ENCODE measurements at regions not wholly inside any gene's neighbourhood (a gene's known extent, or its start where the extent isn't known, plus 50 kb on each side); places are given as distances from the start of the nearest gene placed in this dataset.

DNA sequence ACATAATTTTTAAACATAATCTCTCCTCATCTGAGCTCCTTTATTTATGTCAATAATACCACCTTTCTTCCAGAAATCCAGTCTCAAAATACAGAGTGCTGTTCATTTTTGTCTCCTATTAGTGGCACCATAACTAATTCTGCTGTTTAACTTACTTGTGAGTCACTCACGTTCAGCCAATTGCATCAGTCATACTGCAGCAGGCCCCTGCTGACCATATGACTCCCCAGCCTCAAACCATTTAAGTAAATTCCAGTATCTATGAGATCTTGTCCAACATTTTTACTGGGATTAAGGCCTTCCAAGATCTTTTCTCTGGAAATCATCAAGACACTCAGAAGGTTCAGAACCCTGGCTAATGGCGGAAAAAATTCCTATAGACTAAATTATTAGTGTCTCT lies 982.2 kb upstream of the MAP3K7 start:
- no peak for DNase-seq (ENCODE audit: low read depth, low spot score)

DNA sequence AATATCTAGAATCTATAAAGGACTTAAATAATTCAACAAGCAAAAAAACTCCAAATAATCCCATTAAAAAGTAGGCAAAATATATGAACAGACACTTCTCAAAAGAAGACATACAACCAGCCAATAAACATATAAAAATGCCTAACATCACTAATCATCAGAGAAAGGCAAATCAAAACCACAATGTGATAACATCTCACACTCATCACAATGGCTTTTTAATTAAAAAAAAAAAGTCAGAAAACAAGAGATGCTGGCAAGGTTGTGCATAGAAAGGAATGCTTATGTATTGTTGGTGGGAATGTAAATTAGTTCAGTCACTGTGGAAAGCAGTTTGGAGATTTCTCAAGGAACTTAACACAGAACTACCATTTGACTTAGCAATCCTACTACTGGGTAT lies 979.6 kb upstream of the MAP3K7 start:
- DNase-seq (ENCODE audit: low read depth, low spot score) = no peak

DNA sequence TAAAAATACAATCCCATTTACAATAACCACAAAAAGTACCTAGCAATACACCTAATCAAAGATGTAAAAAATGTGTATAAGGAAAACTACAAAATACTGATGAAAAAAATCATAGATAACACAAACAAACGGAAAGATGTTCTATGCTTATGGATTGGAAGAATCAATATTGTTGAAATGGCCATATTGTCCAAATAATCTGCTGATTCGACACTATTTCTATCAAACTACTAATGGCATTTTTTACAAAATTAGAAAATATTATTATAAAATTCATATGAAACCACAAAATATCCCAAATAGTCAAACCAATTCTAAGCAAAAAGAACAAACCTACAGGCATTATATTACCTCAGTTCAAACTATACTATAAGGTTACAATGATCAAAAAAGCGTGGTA lies 978.3 kb upstream of the MAP3K7 start:
- no peak for DNase-seq (ENCODE audit: low read depth, low spot score)

DNA sequence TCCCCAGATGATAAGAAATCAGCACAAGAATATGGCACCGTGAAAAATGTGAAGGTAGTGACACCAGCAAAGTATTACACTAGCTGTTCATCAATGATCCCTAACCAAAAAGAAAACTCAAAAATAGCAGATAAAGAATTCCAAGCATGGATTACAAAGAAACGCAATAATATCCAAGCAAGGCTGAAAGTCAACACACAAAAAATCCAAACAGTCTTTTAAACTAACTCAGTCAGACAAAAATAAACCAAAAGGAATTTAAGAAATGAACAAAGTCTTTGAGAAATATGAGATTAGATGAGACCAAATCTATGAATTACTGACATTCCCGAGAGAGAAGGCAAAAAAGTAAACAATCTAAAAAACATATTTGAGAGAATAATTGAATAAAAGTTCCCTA lies 976.1 kb upstream of the MAP3K7 start:
- DNase-seq (ENCODE audit: low read depth, low spot score) = no peak

DNA sequence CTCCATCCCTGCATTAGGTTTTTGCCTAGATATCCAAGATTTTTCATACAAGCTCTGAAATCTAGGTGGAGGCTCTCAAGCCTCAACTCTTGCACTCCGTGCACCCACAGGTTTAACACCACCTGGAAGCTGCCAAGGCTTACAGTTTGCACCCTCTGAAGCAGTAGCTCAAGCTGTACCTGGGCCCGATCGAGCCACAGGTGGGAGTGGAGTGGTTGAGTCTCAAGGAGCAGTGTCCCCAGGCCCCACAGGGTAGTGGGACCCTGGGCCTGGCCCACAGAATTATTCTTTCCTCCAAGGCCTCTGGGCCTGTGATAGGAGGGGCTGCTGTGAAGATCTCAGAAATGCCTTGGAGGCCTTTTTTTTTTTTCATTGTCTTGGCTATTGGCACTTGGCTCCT lies 973.5 kb upstream of the MAP3K7 start:
- no peak for DNase-seq (ENCODE audit: low read depth, low spot score)

DNA sequence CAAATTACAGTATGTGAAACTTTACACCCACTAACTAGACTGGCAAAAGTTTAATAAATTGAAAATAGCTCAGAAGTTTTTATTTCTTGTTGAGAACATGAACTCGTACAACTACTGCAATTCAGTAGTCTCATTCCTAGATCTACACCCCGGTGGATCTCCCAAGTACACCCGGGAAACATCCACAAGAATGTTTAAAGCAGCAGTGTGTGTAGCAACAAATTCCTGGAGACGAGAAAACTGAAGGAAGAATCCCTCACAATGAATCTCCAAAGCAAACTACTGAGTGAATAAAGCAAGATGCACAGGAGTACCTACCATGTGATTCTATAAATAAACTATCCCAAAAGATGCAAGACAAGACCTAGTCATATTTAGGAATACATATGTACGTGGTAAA lies 954.0 kb upstream of the MAP3K7 start:
- DNase-seq (ENCODE audit: low read depth, low spot score) = no peak

DNA sequence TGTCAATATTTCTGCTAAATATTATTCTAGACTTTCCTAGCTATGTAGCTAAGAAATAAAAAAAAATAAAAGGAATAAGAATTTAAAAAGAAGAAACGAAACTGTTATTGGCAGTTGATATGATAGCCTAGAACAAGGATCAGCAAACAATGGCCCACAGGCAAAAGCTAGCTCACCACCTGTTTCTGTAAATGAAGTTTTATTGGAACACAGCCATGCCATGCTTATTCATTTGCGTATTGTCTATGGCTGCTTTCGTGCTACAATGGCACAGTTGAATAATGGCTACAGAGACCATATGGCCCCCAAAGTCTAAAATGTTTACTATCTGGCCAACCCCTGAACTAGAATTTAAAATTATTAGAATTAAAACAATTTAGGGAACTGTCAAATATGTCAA lies 952.6 kb upstream of the MAP3K7 start:
- DNase-seq (ENCODE audit: low read depth, low spot score) = no peak

DNA sequence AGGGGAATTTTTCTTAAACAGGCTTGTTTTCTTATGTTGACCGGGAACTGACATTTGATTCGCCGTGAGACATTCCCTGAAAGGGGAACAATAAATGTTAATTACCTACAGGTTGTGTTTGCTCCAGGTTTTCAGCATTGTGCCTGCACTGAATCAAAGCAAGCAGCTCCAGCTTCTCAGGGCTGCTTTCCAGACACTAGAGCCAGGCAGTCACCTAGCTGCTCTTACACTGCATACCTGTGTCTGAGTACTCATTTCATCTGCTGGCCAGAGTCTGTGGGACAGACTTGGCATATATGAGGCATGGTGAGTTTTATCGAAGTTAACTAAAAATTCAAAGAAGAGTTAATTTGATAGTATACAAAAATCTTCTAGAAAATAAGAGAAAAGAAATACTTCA lies 951.8 kb upstream of the MAP3K7 start:
- peak; percentile 2 for DNase-seq (ENCODE audit: low read depth, low spot score)

DNA sequence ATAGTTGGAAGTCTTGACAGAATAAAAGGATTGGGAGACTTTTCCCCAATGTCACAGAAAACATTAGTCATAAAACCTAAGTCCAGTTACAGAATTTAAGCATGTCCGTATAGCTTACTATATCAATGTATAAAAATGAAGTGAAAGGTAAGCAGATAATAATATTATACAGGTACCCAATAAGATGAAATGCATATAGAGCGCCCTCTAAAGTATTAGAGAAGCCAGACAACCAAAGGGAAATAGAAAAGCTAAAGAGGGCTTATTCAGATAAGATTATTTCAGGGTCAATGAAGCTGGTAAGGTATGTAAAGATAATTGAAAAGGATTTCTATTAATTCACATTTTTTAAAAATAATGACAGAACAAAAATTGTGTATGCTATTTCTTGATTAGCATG lies 947.7 kb upstream of the MAP3K7 start:
- no peak for DNase-seq (ENCODE audit: low read depth, low spot score)

DNA sequence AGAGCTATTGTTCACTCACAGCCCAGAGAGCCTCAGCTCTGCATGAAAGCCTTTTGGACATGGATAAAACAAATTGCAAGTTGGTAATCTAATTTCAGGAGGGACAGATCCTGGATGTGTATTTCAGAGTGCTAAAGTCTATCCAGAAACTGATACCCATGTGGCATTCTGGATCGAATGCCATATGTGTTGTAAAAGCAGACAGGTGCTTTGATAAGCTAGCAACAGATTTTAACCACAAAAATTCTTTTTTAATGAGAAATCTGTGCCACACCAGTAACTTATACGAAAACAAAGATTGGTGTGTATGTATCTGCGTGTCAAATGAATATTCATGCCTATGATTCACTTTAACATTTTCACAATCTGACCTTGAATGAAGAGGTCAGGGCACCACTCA lies 936.6 kb upstream of the MAP3K7 start:
- no peak for DNase-seq (ENCODE audit: low read depth, low spot score)

DNA sequence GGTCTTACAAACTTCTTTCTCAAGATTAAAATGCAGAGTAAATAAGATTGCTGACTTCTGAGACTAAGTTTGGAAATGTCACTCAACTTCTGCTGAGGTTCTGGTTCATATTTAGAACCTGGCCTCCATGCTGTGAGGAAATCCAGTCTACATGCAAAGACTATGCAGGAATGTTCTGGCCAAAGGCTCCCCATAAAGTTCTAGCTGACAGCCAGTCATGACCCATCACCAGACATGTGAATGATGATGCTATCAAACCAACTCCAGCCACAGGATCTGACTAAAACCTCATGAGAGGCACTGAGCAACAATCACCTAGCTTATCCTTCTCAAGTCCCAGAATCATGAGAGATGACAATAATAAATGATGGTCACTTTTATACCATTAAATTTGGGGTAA lies 935.1 kb upstream of the MAP3K7 start:
- DNase-seq (ENCODE audit: low read depth, low spot score) = no peak

DNA sequence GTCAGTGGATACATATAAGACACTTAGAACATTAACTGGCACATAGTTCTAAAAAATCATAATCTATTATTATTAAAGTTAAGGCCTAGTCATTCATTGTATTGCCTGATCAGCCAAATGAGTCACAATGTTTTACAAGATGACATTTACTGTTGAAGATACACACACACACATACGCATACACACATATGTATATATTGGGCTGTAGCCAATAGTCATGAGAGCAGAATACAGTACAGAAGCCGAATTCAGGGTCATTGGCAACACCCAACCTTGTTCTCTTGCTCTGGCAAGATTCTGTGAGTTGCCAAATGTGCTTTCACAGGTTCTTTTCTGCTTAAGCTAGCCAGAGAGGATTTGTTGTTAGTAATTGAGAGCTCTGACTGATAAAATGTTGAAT lies 922.8 kb upstream of the MAP3K7 start:
- DNase-seq (ENCODE audit: low read depth, low spot score) = no peak

DNA sequence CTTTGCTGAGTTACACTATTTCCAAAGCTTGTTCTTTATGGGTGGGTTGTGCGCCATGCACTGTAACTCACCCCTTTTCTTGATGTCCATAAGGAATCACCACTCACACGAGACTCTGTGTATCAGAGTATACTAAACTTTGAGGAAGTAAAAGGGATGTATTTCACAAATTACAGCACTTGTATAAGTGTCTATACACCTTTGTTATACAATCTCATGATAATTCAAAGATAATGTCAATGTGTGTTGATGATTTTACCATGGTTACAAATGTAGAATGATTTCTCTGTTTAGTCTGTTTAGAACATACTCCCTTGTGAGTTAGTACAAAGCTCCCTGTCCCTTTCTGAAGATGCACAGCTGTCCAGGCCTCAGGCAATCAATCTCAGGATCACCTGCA lies 922.2 kb upstream of the MAP3K7 start:
- no peak for DNase-seq (ENCODE audit: low read depth, low spot score)

DNA sequence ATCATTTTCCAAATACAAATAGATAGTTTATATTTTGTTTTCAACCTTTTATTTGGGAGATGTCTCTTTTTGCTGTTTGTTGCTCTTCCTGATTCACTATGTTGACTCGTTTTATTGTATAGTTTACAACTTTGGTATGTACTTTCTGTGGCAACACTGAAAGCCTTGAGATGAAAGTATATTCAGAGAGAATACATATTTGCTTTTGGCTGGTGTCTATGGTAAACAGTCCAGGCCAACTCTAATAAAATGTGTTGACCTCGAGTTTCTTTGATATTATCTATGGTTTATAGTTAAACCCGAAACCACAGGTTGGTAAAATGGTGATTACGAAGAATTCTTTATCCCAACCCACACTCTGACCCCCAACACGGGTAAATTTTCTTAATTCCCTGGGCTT lies 919.6 kb upstream of the MAP3K7 start:
- no peak for DNase-seq (ENCODE audit: low read depth, low spot score)

DNA sequence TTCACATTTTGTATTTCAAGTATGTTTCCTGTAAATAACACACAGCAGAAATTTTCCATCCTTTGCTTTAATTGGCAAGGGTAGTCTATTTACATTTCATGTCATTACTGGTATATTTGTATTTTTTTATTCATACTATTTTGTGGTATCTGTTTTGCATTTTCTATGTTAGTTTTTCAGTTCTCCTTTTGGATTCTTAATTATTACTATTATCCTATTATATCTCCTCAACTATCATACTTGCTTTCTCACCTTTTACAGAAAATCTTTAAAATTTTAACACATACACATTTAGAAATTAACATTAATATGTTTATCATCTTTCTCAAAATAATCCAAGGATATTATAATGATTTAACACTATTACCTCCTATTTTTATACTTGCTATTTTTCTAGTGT lies 918.3 kb upstream of the MAP3K7 start:
- DNase-seq (ENCODE audit: low read depth, low spot score) = no peak

DNA sequence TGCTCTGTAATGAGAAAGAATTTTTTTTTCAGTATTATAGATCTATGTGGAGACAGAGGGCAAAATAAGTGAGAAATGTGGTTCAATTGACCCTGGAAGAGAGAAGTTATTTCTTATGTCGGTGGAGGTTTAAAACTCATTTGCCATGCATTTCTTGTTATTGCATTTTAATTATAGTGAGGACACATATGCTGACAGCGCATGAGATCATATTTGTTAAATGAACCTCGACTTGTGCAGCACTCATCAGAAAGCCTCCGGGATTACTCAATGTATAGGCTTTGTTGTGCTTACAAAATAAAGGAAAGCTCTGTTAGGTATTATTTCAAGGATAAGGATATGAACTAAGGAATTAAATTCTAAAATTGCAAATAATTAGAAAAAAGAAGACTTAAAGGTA lies 915.1 kb upstream of the MAP3K7 start:
- DNase-seq (ENCODE audit: low read depth, low spot score) = no peak

DNA sequence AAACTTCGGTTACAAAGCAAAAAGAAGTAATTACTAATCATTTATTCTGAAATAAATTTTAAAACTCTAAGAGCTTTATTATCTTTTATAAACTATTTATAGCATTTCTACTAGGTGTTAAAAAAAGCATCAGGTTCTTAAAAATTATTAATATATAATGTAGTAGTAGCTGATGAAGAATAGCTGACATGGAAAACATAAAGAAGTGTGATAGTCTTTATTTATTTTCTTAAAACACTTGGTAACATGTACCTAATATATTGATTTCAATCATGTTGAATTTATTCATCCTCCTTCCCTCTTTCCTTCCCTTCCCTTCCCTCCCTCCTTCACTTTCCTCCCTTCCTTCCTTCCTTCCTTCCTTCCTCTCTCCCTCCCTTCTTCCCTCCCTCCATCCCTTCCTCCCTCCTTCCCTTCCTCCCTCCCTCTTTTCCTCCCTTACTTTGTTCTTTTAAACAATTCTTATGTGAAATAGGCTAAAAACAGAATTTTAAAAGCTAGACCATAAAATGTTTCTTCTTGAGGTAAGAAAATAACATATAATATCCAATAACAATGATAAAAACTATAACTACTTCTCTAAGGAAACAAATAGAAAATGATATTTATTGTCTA lies 913.9 kb upstream of the MAP3K7 start:
- DNase-seq (ENCODE audit: low read depth, low spot score) = no peak

DNA sequence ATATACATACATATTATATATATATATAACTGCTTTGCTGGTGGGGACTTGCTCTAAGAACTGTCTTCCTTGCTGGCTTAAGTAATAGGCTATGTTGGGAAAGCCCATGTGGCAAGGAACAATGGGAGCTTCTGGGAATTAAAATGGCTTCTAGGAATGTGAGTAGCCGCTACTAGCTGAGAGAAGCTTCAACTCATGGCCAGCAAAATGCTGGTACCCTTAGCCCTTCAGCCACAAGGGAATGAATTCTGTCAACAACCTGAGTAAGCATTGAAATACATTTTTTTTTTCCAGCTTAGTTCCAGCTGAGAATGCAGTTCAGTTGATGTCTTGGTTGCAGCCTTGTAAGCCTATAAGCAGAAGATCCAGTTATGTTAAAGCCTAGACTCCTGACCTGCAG lies 911.7 kb upstream of the MAP3K7 start:
- DNase-seq (ENCODE audit: low read depth, low spot score) = no peak

DNA sequence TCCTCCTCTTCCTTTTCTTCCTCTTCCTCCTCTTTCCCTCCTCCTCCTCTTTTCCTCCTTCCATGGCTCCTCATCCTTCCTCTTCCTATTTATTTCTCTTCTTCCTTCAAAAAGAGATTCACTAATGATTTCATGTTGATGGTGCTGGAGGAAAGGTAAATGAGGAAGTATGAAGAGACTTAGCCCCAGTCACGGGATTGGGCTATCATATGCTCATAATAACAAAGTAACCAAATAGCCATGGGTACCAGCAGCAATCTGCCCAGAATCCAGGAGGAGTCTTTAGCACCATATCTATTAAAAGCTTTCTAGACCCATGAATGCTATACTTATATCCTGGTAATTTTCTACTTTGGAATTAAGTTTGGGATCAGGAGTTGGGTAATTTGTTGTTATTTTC lies 910.9 kb upstream of the MAP3K7 start:
- DNase-seq (ENCODE audit: low read depth, low spot score) = no peak

DNA sequence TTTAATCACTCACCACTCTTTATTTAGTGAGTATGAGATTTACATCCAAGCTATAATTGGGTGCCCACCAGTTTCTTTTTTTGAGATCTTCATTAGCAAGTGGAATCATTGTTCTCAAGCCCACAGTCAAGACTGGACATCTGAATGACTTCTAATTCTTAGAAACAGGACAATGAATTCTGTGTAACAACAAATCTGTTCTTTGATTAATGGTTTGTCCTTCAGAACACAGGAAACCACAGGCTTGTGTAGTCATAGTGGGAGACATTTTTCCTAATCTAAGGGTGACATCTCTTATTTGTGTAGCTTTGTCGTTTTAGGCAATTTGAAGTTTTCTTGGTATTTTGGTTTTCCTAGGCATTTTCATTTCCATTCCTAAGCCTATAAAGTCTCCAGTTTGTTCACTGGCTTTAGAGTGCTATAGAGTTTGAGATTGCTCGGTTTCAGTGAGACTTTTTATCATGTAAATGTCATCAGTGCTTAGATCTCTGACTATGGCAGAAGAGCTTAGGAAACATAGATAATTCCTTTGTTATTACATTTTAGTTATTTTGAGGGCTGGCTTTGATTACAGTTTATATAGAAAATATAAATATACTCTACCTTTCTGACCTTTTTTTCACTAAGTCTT lies 903.9 kb upstream of the MAP3K7 start:
- DNase-seq (ENCODE audit: low read depth, low spot score) = no peak

DNA sequence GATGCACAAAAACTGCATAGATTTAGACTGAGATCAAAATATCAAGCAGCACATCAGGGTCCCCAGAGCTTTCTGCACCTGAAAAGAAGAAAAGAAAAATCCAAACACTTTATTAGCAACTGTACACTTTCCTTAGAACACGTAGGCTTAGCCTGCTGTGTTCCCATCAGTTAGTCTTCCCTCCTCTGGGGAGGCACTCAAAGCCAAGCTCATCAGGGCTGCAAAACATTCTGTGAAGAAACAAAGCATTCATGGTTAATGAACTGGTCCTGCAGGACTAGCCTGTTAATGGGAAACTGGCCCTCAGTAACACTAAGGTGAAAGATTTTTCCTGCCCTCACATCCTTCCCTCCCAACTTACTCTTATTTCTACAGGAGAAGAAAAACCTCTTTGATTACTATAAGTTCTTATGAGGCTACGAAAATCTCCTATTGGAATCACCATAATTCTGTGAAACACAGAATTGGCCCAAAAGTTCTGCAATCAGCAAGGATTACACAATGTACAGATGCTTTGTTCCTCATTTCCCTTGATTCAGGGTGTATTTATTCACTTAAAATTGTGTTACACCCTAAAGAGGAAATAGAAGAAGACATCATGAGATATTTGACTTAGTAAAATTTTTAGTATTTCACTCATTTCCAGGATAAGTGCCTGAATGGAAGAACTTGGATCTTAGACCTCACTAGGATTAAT lies 901.0 kb upstream of the MAP3K7 start:
- DNase-seq (ENCODE audit: low read depth, low spot score) = peak; percentile 4

DNA sequence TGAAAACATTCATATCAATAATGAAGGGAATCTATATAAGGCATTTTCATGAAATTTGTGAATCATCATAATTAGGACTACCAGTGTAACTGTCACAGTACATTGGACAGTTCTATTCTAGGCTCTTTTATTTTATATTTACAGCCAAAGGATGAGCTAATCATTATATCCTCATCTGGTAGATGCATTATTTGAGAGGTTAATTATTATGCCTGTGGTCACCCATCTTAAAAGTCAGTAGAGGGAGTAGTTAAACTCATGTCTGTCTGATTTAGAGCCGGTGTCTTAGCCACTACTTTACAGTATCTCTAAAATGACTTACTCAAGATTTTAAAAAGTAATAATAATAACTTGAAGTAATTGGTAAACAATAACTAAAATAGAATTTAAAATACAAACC lies 899.3 kb upstream of the MAP3K7 start:
- DNase-seq (ENCODE audit: low read depth, low spot score) = no peak

DNA sequence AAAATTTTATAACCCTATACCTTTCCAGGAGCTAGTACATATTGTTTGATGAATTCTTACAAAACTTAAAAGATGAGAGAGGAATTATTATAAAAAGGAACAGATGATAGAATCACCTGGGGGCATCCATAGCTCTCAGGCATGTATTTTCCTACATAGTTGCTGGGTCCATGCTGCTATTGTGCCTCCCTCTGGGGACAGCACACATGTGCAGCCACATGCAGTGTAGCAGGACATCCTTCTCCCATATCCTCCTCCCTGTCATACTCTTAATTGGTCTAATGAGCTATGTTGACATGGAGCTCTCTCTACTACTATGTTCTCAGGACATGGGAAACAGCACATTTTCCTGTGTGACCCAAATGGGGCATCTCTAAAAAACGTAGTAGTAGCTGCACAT lies 898.2 kb upstream of the MAP3K7 start:
- no peak for DNase-seq (ENCODE audit: low read depth, low spot score)

Data from ELF-1 (cell line).